ENCODE measurements at regions not wholly inside any gene's neighbourhood (a gene's known extent, or its start where the extent isn't known, plus 50 kb on each side); places are given as distances from the start of the nearest gene placed in this dataset.

DNA sequence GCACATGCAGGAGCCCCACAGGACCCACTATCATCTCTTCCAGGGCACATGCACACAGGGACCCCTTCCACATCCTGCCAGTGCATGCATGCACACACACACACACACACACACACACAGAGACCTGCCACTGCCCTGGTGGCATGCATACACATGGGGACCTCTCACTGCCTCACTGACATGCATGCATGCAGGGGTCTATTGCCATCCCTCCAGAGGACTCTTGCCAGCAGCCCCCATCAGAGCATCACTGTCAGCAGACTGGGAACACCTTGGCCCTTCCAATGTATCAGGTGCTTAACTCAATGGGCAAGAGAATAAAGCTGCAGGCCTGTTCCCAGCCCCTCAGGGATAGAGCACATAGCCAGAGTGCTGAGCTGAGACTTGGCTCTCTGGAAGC, 433.6 kb upstream of the PPP1R2C start:
- ATAC-seq (no peak), DNase-seq (ENCODE audit: low spot score) (no peak)
- Mint-ChIP-seq H3K27ac (no peak overlapping the region), H3K36me3 (ENCODE audit: low read depth) (peaks cover 21% of the 10 kb centered on the region; the same call in 2 of the 3 replicates), H3K4me3 (no peak overlapping the region), H3K27me3 (ENCODE audit: insufficient read depth, low read depth, poor library complexity) (peaks cover 3% of the 10 kb centered on the region), H3K9me3 (peaks cover 41% of the 10 kb centered on the region), H3K4me1 (no peaks in the 10 kb centered on the region)
- no peaks in the 10 kb centered on the region for H3F3A ChIP-seq (replicated peaks; ENCODE audit: low read depth)
- no peak overlapping the region for H3K27ac ChIP-seq (ENCODE audit: low read depth)
- H2AFZ ChIP-seq, result no peak overlapping the region
- no peaks in the 10 kb centered on the region for H3K4me1 ChIP-seq (ENCODE audit: insufficient read depth)
- H3K36me3 ChIP-seq (ENCODE audit: insufficient read depth), result no peaks in the 10 kb centered on the region
- no peaks in the 10 kb centered on the region for H3K27me3 ChIP-seq (ENCODE audit: insufficient read depth)
- no peaks in the 10 kb centered on the region for H4K20me1 ChIP-seq (replicated peaks; ENCODE audit: insufficient read depth)
- TF ChIP-seq JUNB (IDR thresholded peaks at IDR 0.05; ENCODE audit: unreplicated experiment) (no peak), STAT1 (IDR thresholded peaks at IDR 0.05; ENCODE audit: unreplicated experiment) (no peak), EZH2phosphoT487 (IDR thresholded peaks at IDR 0.05; ENCODE audit: unreplicated experiment) (no peak), POLR2AphosphoS5 (IDR thresholded peaks at IDR 0.05; ENCODE audit: low read depth) (no peak), NANOG (IDR thresholded peaks at IDR 0.05; ENCODE audit: borderline replicate concordance) (no peak), ZNF331 (CRISPR knock-in tag; IDR thresholded peaks at IDR 0.05; ENCODE audit: low read depth) (no peak), ZNF114 (CRISPR knock-in tag; IDR thresholded peaks at IDR 0.05) (no peak), CREB1 (CRISPR knock-in tag; IDR thresholded peaks at IDR 0.05; ENCODE audit: low read depth) (no peak), EZH2 (IDR thresholded peaks at IDR 0.05; ENCODE audit: low read depth, unreplicated experiment) (no peak)
- TF ChIP-seq, protein P1, sequence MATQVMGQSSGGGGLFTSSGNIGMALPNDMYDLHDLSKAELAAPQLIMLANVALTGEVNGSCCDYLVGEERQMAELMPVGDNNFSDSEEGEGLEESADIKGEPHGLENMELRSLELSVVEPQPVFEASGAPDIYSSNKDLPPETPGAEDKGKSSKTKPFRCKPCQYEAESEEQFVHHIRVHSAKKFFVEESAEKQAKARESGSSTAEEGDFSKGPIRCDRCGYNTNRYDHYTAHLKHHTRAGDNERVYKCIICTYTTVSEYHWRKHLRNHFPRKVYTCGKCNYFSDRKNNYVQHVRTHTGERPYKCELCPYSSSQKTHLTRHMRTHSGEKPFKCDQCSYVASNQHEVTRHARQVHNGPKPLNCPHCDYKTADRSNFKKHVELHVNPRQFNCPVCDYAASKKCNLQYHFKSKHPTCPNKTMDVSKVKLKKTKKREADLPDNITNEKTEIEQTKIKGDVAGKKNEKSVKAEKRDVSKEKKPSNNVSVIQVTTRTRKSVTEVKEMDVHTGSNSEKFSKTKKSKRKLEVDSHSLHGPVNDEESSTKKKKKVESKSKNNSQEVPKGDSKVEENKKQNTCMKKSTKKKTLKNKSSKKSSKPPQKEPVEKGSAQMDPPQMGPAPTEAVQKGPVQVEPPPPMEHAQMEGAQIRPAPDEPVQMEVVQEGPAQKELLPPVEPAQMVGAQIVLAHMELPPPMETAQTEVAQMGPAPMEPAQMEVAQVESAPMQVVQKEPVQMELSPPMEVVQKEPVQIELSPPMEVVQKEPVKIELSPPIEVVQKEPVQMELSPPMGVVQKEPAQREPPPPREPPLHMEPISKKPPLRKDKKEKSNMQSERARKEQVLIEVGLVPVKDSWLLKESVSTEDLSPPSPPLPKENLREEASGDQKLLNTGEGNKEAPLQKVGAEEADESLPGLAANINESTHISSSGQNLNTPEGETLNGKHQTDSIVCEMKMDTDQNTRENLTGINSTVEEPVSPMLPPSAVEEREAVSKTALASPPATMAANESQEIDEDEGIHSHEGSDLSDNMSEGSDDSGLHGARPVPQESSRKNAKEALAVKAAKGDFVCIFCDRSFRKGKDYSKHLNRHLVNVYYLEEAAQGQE (IDR thresholded peaks at IDR 0.05; ENCODE audit: unreplicated experiment), result no peak
- TF ChIP-seq, protein P2, sequence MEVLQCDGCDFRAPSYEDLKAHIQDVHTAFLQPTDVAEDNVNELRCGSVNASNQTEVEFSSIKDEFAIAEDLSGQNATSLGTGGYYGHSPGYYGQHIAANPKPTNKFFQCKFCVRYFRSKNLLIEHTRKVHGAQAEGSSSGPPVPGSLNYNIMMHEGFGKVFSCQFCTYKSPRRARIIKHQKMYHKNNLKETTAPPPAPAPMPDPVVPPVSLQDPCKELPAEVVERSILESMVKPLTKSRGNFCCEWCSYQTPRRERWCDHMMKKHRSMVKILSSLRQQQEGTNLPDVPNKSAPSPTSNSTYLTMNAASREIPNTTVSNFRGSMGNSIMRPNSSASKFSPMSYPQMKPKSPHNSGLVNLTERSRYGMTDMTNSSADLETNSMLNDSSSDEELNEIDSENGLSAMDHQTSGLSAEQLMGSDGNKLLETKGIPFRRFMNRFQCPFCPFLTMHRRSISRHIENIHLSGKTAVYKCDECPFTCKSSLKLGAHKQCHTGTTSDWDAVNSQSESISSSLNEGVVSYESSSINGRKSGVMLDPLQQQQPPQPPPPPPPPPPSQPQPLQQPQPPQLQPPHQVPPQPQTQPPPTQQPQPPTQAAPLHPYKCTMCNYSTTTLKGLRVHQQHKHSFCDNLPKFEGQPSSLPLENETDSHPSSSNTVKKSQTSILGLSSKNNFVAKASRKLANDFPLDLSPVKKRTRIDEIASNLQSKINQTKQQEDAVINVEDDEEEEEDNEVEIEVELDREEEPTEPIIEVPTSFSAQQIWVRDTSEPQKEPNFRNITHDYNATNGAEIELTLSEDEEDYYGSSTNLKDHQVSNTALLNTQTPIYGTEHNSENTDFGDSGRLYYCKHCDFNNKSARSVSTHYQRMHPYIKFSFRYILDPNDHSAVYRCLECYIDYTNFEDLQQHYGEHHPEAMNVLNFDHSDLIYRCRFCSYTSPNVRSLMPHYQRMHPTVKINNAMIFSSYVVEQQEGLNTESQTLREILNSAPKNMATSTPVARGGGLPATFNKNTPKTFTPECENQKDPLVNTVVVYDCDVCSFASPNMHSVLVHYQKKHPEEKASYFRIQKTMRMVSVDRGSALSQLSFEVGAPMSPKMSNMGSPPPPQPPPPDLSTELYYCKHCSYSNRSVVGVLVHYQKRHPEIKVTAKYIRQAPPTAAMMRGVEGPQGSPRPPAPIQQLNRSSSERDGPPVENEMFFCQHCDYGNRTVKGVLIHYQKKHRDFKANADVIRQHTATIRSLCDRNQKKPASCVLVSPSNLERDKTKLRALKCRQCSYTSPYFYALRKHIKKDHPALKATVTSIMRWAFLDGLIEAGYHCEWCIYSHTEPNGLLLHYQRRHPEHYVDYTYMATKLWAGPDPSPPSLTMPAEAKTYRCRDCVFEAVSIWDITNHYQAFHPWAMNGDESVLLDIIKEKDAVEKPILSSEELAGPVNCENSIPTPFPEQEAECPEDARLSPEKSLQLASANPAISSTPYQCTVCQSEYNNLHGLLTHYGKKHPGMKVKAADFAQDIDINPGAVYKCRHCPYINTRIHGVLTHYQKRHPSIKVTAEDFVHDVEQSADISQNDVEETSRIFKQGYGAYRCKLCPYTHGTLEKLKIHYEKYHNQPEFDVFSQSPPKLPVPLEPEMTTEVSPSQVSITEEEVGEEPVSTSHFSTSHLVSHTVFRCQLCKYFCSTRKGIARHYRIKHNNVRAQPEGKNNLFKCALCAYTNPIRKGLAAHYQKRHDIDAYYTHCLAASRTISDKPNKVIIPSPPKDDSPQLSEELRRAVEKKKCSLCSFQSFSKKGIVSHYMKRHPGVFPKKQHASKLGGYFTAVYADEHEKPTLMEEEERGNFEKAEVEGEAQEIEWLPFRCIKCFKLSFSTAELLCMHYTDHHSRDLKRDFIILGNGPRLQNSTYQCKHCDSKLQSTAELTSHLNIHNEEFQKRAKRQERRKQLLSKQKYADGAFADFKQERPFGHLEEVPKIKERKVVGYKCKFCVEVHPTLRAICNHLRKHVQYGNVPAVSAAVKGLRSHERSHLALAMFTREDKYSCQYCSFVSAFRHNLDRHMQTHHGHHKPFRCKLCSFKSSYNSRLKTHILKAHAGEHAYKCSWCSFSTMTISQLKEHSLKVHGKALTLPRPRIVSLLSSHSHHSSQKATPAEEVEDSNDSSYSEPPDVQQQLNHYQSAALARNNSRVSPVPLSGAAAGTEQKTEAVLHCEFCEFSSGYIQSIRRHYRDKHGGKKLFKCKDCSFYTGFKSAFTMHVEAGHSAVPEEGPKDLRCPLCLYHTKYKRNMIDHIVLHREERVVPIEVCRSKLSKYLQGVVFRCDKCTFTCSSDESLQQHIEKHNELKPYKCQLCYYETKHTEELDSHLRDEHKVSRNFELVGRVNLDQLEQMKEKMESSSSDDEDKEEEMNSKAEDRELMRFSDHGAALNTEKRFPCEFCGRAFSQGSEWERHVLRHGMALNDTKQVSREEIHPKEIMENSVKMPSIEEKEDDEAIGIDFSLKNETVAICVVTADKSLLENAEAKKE (CRISPR knock-in tag; IDR thresholded peaks at IDR 0.05), result no peak
- TF ChIP-seq, protein P3, sequence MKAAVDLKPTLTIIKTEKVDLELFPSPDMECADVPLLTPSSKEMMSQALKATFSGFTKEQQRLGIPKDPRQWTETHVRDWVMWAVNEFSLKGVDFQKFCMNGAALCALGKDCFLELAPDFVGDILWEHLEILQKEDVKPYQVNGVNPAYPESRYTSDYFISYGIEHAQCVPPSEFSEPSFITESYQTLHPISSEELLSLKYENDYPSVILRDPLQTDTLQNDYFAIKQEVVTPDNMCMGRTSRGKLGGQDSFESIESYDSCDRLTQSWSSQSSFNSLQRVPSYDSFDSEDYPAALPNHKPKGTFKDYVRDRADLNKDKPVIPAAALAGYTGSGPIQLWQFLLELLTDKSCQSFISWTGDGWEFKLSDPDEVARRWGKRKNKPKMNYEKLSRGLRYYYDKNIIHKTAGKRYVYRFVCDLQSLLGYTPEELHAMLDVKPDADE (IDR thresholded peaks at IDR 0.05), result no peak
- TF ChIP-seq, protein P4, sequence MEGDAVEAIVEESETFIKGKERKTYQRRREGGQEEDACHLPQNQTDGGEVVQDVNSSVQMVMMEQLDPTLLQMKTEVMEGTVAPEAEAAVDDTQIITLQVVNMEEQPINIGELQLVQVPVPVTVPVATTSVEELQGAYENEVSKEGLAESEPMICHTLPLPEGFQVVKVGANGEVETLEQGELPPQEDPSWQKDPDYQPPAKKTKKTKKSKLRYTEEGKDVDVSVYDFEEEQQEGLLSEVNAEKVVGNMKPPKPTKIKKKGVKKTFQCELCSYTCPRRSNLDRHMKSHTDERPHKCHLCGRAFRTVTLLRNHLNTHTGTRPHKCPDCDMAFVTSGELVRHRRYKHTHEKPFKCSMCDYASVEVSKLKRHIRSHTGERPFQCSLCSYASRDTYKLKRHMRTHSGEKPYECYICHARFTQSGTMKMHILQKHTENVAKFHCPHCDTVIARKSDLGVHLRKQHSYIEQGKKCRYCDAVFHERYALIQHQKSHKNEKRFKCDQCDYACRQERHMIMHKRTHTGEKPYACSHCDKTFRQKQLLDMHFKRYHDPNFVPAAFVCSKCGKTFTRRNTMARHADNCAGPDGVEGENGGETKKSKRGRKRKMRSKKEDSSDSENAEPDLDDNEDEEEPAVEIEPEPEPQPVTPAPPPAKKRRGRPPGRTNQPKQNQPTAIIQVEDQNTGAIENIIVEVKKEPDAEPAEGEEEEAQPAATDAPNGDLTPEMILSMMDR (conservative IDR thresholded peaks at IDR 0.05; ENCODE audit: low read depth in 2 of 2), result no peak
- H3K4me2 ChIP-seq, result no peak overlapping the region
- no peak overlapping the region for H3K4me3 ChIP-seq
- H3K79me2 ChIP-seq (replicated peaks; ENCODE audit: insufficient read depth), result no peaks in the 10 kb centered on the region
- no peaks in the 10 kb centered on the region for H3K9me2 ChIP-seq (ENCODE audit: insufficient read depth)

All from GM23338 (cell line).